Spinal cord (tissue), 9 donors: ENCODE measurements at regions not wholly inside any gene's neighbourhood (a gene's known extent, or its start where the extent isn't known, plus 50 kb on each side); places are given as distances from the start of the nearest gene placed in this dataset.
A peak's percentile ranks its signal among the peaks of the same experiment; 100 is the strongest.
"Not testable (repeated sequence)": the region's sequence is repeated elsewhere in the genome, so short reads cannot be mapped to it uniquely, and the experiment has no call there.

ENCODE experiments used
- DNase-seq, 6 donors: peaks; one replicate each; pipeline versions ENCODE4 v3.0.0 to v3.0.0-alpha.2; 2013 to 2015; ENCODE audit warnings: low spot score in 6 of 6, low read depth in 4 of 6
- H3K27ac ChIP-seq: one replicate; pipeline ENCODE4 v1.5.1; 2013; ENCODE audit warnings: low read depth, low read length, control low read depth
- H3K27me3 ChIP-seq: one replicate; pipeline ENCODE4 v1.6.1; 2013; ENCODE audit warnings: low read length; ENCODE audit not compliant: control insufficient read depth, insufficient read depth
- H3K36me3 ChIP-seq: one replicate; pipeline ENCODE4 v1.6.1; 2013; ENCODE audit warnings: low read length; ENCODE audit not compliant: control insufficient read depth, insufficient read depth
- H3K4me1 ChIP-seq: one replicate; pipeline ENCODE4 v1.6.1; 2013; ENCODE audit warnings: low read length; ENCODE audit not compliant: control insufficient read depth, insufficient read depth
- H3K4me3 ChIP-seq: one replicate; pipeline ENCODE4 v1.5.1; 2013; ENCODE audit warnings: low read depth, low read length, control low read depth
- H3K9me3 ChIP-seq: one replicate; pipeline ENCODE4 v1.6.1; 2013; ENCODE audit warnings: low read length; ENCODE audit not compliant: control insufficient read depth, insufficient read depth
- WGBS: methylation state at CpG from one replicate; pipeline ENCODE4 v1.1.5; 2013; ENCODE audit warnings: missing lambda C conversion rate; ENCODE audit not compliant: insufficient coverage; 5-methylcytosine and 5-hydroxymethylcytosine counted together
- donor health status: healthy.

DNA sequence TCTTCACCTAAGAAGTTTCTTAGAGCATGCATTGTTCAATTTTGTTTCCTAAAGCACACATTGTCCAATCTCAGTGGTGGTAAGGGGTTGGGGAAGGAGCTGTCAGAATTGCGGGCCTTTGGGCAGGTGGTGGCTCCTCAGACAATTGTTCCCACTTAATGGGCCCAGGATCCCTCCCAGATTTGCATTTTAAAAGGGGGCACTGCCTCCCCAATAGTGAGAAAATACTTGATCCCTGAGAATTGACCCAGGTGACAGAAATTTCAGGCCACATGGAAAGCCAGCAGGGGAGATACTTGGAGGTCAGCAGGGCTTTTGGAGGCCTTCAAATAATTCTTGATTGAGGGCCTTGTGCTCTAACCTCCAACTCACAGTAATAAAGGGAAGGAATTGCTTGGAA lies 217.1 kb downstream of the ZNF674 start:
- H3K27me3 ChIP-seq, result peaks cover 3% of the 10 kb centered on the region

DNA sequence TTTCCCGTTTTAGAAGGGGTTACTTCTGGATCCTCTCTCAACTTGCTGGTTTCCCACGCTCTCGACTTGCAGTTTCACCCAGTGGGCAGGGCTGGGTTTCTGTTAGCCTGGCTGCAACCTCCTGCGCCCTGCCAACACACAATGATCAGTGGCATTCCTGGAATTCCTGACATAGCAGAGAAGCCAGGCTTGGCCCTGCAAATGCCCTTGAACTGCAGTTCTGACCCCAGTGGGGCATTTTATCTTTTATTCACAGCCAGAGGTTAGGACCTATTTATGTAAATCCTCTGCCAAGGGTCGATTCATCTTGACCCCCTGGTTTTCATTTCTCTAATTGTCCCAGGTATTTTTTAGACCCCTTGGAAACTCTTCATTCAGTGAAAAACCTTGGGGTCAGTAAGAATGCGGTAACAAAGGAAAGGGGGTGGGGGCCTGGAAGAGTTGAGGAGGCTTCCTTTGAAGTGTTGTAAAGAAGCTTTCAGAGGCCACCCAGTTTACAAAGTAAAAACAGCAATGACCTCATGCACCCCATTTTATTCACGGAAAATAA lies 217.6 kb downstream of the ZNF674 start:
- 35% methylated on average over 5 of the region's 7 CpGs for WGBS
- Histone ChIP-seq H3K36me3 (no peaks in the 10 kb centered on the region), H3K9me3 (no peaks in the 10 kb centered on the region), H3K4me1 (no peaks in the 10 kb centered on the region), H3K27ac (no peak overlapping the region), H3K27me3 (peaks cover 3% of the 10 kb centered on the region), H3K4me3 (no peak overlapping the region)
- peak in 1 of 6 donors; percentile 18 for DNase-seq

More for the DNA sequence above, 217.1 kb downstream of the ZNF674 start:
- Histone ChIP-seq H3K4me3 (no peak overlapping the region), H3K36me3 (no peaks in the 10 kb centered on the region), H3K27ac (no peak overlapping the region), H3K9me3 (no peaks in the 10 kb centered on the region), H3K4me1 (no peaks in the 10 kb centered on the region)
- no peak for DNase-seq
- WGBS, result no CpG with 5 or more reads among the region's 1 CpG

DNA sequence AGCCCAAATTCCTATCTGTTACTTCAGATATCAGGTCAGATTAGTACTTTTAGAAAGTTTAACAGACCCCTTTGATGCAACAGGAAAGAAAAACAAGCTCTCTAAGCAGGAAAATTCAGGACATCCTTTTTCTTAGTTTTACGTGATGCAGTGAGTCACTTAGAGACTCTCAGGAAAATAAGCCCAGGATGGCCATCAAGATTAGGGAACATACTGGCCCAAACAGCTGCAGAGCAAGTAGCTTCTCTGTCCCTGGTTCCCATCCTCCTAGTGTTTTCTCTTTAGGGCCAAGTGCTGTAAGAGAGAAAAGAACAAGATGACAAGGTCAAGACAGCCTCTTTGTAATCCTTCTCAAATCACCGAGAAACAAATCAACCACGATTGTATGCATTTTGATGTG lies 219.1 kb downstream of the ZNF674 start:
- DNase-seq, result no peak
- Histone ChIP-seq H3K4me1 (no peaks in the 10 kb centered on the region), H3K4me3 (no peak overlapping the region), H3K27ac (no peak overlapping the region), H3K36me3 (no peaks in the 10 kb centered on the region), H3K27me3 (peaks cover 3% of the 10 kb centered on the region), H3K9me3 (no peaks in the 10 kb centered on the region)
- 50% methylated on average over 1 of the region's 3 CpGs for WGBS

DNA sequence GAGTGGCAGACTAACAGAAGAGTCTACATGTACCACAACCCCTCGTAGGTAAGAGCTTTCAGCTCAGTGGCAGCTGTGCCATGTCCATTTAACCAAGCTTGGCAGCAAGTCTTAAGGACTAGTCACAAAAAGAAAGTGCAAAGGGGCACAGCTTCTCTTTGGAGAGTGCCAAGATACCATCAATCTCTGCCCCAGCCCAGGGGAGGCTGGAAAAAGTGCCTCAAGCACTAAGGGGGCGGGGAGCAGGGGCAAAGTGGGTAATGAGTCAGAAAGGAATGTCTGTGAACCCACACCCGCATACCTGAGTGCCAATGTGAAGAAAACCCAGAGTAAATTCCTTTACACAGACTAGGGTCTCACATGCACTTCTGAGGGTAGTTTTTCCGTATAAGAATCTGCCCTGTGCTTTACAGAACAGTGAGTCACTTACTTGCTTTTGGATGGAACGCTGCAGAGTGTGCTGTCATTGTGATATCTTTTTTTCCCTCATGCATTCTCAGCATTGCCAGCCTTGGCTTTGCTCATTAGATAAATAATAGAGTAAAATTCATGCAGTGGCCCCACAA lies 219.8 kb downstream of the ZNF674 start:
- H3K27ac ChIP-seq, result no peak overlapping the region

DNA sequence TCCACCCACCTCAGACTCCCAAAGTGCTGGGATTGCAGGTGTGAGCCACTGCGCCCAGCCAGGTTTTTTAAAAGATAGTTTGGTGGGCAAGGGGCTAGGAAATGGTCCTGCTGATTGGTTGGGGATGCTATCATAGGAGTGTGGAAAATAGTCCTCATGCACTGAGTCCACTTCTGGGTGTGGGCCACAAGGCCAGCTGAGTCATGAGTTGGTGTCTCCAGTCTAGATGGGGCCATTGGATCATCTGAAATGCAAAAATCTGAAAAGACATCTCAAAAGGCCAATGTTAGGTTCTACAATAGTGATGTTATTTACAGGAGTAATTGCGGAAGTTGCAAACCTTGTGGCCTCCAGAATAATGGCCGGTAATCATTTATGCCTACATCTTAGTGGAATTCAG lies 221.1 kb downstream of the ZNF674 start:
- Histone ChIP-seq H3K36me3 (no peaks in the 10 kb centered on the region), H3K27me3 (peaks cover 2% of the 10 kb centered on the region), H3K4me3 (no peak overlapping the region), H3K4me1 (no peaks in the 10 kb centered on the region), H3K9me3 (no peaks in the 10 kb centered on the region), H3K27ac (no peak overlapping the region)
- WGBS, result 100% methylated on average over 1 of the region's 3 CpGs
- DNase-seq, result no peak

More for the DNA sequence above, 219.8 kb downstream of the ZNF674 start:
- DNase-seq, result peak in 5 of 6 donors; percentile 9 to 76 (median 43)
- Histone ChIP-seq H3K27me3 (no peaks in the 10 kb centered on the region), H3K4me1 (no peaks in the 10 kb centered on the region), H3K9me3 (no peaks in the 10 kb centered on the region), H3K36me3 (no peaks in the 10 kb centered on the region), H3K4me3 (no peak overlapping the region)
- 20% methylated on average over 1 of the region's 5 CpGs for WGBS

DNA sequence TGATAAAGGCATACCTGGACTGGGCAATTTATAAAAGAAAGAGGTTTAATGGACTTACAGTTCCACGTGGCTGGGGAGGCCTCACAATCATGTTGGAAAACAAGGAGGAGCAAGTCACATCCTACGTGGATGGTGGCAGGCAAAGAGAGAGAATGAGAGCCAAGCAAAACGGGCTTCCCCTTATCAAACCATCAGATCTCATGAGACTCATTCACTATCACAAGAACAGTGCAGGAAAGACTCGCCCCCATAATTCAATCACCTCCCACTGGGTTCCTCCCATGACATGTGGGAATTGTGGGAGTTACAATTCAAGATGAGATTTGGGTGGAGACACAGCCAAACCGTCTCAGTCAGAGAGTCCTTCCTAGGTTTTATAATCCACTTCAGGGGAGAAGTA lies 222.3 kb downstream of the ZNF674 start:
- H3K4me3 ChIP-seq, DNase-seq, H3K27ac ChIP-seq, H3K36me3 ChIP-seq, H3K27me3 ChIP-seq, H3K9me3 ChIP-seq, H3K4me1 ChIP-seq: not testable (repeated sequence)
- 40% methylated on average over 1 of the region's 5 CpGs for WGBS

DNA sequence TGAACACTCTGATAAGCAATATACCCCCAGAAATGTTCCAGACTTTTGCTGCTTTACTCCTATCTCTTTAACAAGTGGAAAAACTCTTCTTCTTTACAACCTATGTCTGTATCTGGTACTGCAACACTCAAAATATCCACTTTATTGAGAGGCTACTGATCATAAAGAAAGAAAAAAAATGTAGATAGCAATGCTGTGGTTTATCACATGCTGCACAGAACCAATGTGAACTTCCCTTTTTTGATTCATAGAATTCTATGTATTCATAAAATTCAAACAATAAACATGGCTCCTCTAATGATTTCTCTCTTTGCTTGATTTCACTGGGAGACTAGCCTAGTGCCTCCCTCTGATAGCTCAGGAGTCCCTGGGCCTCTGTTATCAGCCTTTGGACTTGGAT lies 223.5 kb downstream of the ZNF674 start:
- H3K9me3 ChIP-seq, result no peaks in the 10 kb centered on the region
- no peak overlapping the region for H3K27ac ChIP-seq
- DNase-seq, result no peak
- H3K4me1 ChIP-seq, result no peaks in the 10 kb centered on the region
- no peaks in the 10 kb centered on the region for H3K36me3 ChIP-seq
- H3K27me3 ChIP-seq, result peaks cover 2% of the 10 kb centered on the region
- H3K4me3 ChIP-seq, result no peak overlapping the region

DNA sequence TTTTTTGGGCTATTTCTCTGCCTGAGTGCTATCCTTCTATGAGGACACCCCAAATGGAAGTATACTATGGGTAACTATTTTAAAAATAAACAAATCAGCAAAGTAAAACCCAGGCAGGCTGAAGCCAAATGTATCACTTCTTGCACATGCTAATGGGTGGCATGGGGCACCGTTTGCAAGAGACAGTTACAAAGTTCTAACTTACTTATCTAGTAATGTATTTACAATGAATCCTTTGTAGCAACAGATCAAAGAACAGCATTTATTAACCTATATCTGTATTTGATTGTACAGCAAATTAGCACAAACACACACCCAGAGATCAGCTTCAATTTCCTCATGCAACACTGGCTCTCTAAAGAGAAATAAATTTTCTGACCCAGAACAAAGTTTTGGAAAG lies 225.5 kb downstream of the ZNF674 start:
- Histone ChIP-seq H3K27ac (no peak overlapping the region), H3K27me3 (peaks cover 2% of the 10 kb centered on the region), H3K36me3 (no peaks in the 10 kb centered on the region), H3K4me3 (no peak overlapping the region), H3K4me1 (no peaks in the 10 kb centered on the region), H3K9me3 (no peaks in the 10 kb centered on the region)
- WGBS, result no CpG with 5 or more reads among the region's 1 CpG
- no peak for DNase-seq

DNA sequence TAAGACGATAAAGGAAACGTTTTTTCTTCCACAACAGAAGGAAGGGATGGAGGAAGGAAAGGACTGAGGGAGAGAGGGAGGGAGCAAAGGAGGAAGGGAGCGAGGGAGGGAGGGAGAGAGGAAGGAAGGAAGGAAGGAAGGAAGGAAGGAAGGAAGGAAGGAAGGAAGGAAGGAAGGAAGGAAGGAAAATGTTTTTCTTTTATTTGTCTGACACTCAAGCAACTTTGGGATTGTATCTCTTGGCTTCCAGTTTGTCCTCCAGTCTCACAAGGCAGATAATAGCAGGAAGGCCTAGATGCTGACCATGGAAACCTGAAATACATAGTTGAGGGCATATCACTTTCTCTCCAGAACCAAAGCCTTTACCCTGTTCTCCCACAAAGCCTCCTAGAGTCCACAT lies 226.7 kb downstream of the ZNF674 start:
- Histone ChIP-seq H3K27me3 (peaks cover 2% of the 10 kb centered on the region), H3K27ac (no peak overlapping the region), H3K4me3 (no peak overlapping the region), H3K4me1 (no peaks in the 10 kb centered on the region), H3K36me3 (no peaks in the 10 kb centered on the region), H3K9me3 (no peaks in the 10 kb centered on the region)
- no peak for DNase-seq
- WGBS, result 86% methylated on average over 1 of the region's 3 CpGs

DNA sequence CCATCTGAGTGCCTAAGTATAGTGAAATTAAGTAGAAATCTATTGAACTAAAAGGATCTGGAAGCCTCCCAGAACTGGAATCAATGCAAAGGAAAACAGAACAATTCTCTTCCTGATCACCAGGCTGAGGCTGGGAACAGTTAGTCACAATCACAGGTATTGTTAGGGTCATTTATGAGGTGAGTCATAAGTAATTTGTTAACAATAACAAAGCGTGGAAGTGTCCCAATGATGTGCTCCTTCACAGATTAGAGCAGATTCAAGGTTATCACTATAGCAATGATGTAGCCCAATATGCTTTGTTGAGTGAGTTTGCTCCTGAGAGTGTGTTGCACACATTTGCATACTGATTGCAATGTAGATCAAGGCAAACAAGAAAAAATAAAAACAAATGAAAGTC lies 228.1 kb downstream of the ZNF674 start:
- no peaks in the 10 kb centered on the region for H3K9me3 ChIP-seq
- H3K27me3 ChIP-seq, result peaks cover 2% of the 10 kb centered on the region
- no peaks in the 10 kb centered on the region for H3K4me1 ChIP-seq
- H3K4me3 ChIP-seq, result no peak overlapping the region
- no peaks in the 10 kb centered on the region for H3K36me3 ChIP-seq
- no peak for DNase-seq
- WGBS, result no CpG with 5 or more reads among the region's 1 CpG
- H3K27ac ChIP-seq, result no peak overlapping the region
